H7 (cell line): ENCODE measurements at regions not wholly inside any gene's neighbourhood (a gene's known extent, or its start where the extent isn't known, plus 50 kb on each side); places are given as distances from the start of the nearest gene placed in this dataset.
A peak's percentile ranks its signal among the peaks of the same experiment; 100 is the strongest.
"Not testable (repeated sequence)": the region's sequence is repeated elsewhere in the genome, so short reads cannot be mapped to it uniquely, and the experiment has no call there.

Source experiments
- DNase-seq: peaks from one replicate; pipeline ENCODE4 v3.0.0; 2012
- H3K27me3 ChIP-seq: 2 replicates; pipeline ENCODE4 v1.6.0; 2011; ENCODE audit warnings: mild to moderate bottlenecking, low read length; ENCODE audit not compliant: control insufficient read depth, insufficient read depth
- H3K36me3 ChIP-seq: replicated peaks from 2 replicates; pipeline ENCODE4 v1.5.1; 2011; ENCODE audit warnings: low read length; ENCODE audit not compliant: control insufficient read depth, insufficient read depth
- H3K4me3 ChIP-seq: 2 replicates; pipeline ENCODE4 v1.5.1; 2011; ENCODE audit warnings: low read depth, mild to moderate bottlenecking, control low read depth, low read length, moderate library complexity; ENCODE audit not compliant: insufficient read depth

- Histone ChIP-seq H3K36me3 (no peaks in the 10 kb centered on the region), H3K27me3 (no peaks in the 10 kb centered on the region), H3K4me3 (no peak overlapping the region)
- DNase-seq: no peak
Measured at GRCh38 chr5:104903941-104904340, 1341.4 kb upstream of the NUDT12 start.

- Histone ChIP-seq H3K4me3 (no peak overlapping the region), H3K27me3 (no peaks in the 10 kb centered on the region)
- no peak for DNase-seq
Measured at GRCh38 chr5:104891596-104891995, 1329.0 kb upstream of the NUDT12 start.

GRCh38 chr5:104890767-104891166, 1328.2 kb upstream of the NUDT12 start:
- Histone ChIP-seq H3K36me3 (no peaks in the 10 kb centered on the region), H3K27me3 (no peaks in the 10 kb centered on the region), H3K4me3 (no peak overlapping the region)
- no peak for DNase-seq

More at GRCh38 chr5:104891596-104891995, 1329.0 kb upstream of the NUDT12 start:
- no peaks in the 10 kb centered on the region for H3K36me3 ChIP-seq

- Histone ChIP-seq H3K4me3 (no peak overlapping the region), H3K27me3 (no peaks in the 10 kb centered on the region), H3K36me3 (no peaks in the 10 kb centered on the region)
- no peak for DNase-seq
Measured at GRCh38 chr5:104859437-104859836, 1296.8 kb upstream of the NUDT12 start.

GRCh38 chr5:104852099-104852498, 1289.5 kb upstream of the NUDT12 start:
- not testable (repeated sequence) for H3K4me3 ChIP-seq

GRCh38 chr5:104845541-104845940, 1283.0 kb upstream of the NUDT12 start:
- Histone ChIP-seq H3K27me3 (no peaks in the 10 kb centered on the region), H3K36me3 (no peaks in the 10 kb centered on the region), H3K4me3 (no peak overlapping the region)
- no peak for DNase-seq

More at GRCh38 chr5:104852099-104852498, 1289.5 kb upstream of the NUDT12 start:
- H3K27me3 ChIP-seq, H3K36me3 ChIP-seq, DNase-seq: not testable (repeated sequence)

- no peaks in the 10 kb centered on the region for H3K27me3 ChIP-seq
- no peak overlapping the region for H3K4me3 ChIP-seq
- DNase-seq: no peak
- no peaks in the 10 kb centered on the region for H3K36me3 ChIP-seq
Measured at GRCh38 chr5:104843822-104844221, 1281.2 kb upstream of the NUDT12 start.

- Histone ChIP-seq H3K36me3 (no peaks in the 10 kb centered on the region), H3K27me3 (no peaks in the 10 kb centered on the region), H3K4me3 (no peak overlapping the region)
- DNase-seq: no peak
Measured at GRCh38 chr5:104840284-104840683, 1277.7 kb upstream of the NUDT12 start.

GRCh38 chr5:104831515-104831914, 1268.9 kb upstream of the NUDT12 start:
- H3K4me3 ChIP-seq, DNase-seq, H3K36me3 ChIP-seq, H3K27me3 ChIP-seq: not testable (repeated sequence)

GRCh38 chr5:104821606-104822005, 1259.0 kb upstream of the NUDT12 start:
- no peaks in the 10 kb centered on the region for H3K36me3 ChIP-seq
- DNase-seq: no peak
- H3K27me3 ChIP-seq: no peaks in the 10 kb centered on the region
- no peak overlapping the region for H3K4me3 ChIP-seq

- Histone ChIP-seq H3K4me3 (no peak overlapping the region), H3K27me3 (no peaks in the 10 kb centered on the region), H3K36me3 (no peaks in the 10 kb centered on the region)
- DNase-seq: no peak
Measured at GRCh38 chr5:104817127-104817526, 1254.5 kb upstream of the NUDT12 start.

GRCh38 chr5:104815212-104815611, 1252.6 kb upstream of the NUDT12 start:
- Histone ChIP-seq H3K36me3 (no peaks in the 10 kb centered on the region), H3K27me3 (no peaks in the 10 kb centered on the region), H3K4me3 (no peak overlapping the region)
- DNase-seq: no peak

- Histone ChIP-seq H3K4me3 (no peak overlapping the region), H3K36me3 (no peaks in the 10 kb centered on the region), H3K27me3 (no peaks in the 10 kb centered on the region)
- DNase-seq: peak; percentile 8
Measured at GRCh38 chr5:104800440-104801048, 1238.0 kb upstream of the NUDT12 start.

- Histone ChIP-seq H3K27me3 (peaks cover 9% of the 10 kb centered on the region), H3K36me3 (no peaks in the 10 kb centered on the region), H3K4me3 (no peak overlapping the region)
- no peak for DNase-seq
Measured at GRCh38 chr5:104793755-104794080, 1231.1 kb upstream of the NUDT12 start.

GRCh38 chr5:104793031-104793754, 1230.6 kb upstream of the NUDT12 start:
- DNase-seq: no peak
- H3K27me3 ChIP-seq: peaks cover 9% of the 10 kb centered on the region
- no peaks in the 10 kb centered on the region for H3K36me3 ChIP-seq
- H3K4me3 ChIP-seq: no peak overlapping the region
